ENCODE measurements at regions not wholly inside any gene's neighbourhood (a gene's known extent, or its start where the extent isn't known, plus 50 kb on each side); places are given as distances from the start of the nearest gene placed in this dataset.
A peak's percentile ranks its signal among the peaks of the same experiment; 100 is the strongest.
"Not testable (repeated sequence)": the region's sequence is repeated elsewhere in the genome, so short reads cannot be mapped to it uniquely, and the experiment has no call there.

DNA sequence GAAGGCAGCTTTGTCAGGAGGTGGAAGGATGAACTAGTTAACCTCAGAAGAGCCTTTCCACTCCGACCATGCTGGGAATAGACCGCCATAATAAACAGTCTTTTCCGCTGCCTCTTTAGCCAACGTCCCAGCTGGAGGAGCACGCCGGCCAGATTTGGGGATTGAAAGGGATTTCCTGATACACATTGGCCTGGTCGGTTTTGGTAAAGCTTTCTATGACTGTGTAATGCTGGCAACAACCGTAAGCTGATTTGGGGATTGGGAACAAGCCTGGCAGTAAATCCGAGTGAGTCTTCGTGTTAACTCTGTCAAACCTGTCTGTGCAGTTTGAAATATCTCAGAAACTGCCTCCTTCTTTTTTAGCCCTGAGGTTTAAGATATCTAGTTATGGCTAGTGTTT, 87.0 kb downstream of the DAD1 start:
- peak overlapping the region; percentile 85 for H3K4me3 Mint-ChIP-seq
- H3K4me1 Mint-ChIP-seq = peaks cover 34% of the 10 kb centered on the region
- H3K9me3 ChIP-seq (ENCODE audit: control insufficient read depth, low read length, poor library complexity, severe bottlenecking) = no peaks in the 10 kb centered on the region
- H3K27ac Mint-ChIP-seq = peak overlapping the region; percentile 100
- peaks cover 9% of the 10 kb centered on the region for H3K36me3 Mint-ChIP-seq (ENCODE audit: low read depth)
- DNase-seq (no peak), ATAC-seq (no peak)
- no peaks in the 10 kb centered on the region for H3K27me3 Mint-ChIP-seq

DNA sequence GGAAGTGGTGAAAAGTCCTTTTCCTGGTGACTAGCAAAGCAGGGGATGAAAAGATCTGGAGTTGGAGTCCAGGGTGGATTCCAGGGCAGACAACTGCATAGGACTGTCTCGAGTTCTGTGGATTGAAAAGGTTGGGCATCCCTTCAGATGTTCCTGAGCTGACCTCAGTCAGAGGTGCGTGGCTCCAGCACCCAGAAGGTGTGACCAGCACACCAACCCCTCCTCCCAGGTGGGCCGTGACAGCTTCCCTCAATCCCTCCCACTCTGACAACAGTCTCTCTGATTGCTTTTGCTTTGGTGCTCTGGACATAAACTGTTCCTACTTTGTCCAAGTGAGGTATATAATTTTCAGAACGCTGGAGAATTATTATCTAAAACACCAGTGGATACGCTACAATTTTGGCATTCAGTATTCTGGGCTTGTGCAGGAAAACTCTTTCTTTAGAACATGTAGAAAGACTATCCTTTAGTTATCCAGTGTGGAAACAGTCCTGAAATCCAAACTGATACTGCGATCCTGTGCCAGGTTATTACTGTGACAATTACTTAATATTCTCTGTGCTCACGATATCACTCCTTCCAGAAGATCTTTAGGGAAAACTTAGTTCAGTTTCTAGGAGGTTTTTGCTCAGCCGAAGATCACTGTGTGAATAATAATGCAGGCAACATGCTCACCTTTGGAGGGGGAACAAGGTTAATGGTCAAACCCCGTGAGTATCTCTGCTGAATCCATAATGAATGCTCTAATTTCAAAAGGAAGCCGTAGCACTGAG, 87.9 kb downstream of the DAD1 start:
- ATAC-seq (peak; percentile 14), DNase-seq (no peak)
- H3K36me3 Mint-ChIP-seq (ENCODE audit: low read depth) = peaks cover 6% of the 10 kb centered on the region
- H3K27me3 Mint-ChIP-seq = no peaks in the 10 kb centered on the region
- H3K4me3 Mint-ChIP-seq = peak overlapping the region; percentile 85
- peaks cover 26% of the 10 kb centered on the region for H3K4me1 Mint-ChIP-seq
- peak overlapping the region; percentile 100 for H3K27ac Mint-ChIP-seq
- H3K9me3 ChIP-seq (ENCODE audit: control insufficient read depth, low read length, poor library complexity, severe bottlenecking) = no peaks in the 10 kb centered on the region

DNA sequence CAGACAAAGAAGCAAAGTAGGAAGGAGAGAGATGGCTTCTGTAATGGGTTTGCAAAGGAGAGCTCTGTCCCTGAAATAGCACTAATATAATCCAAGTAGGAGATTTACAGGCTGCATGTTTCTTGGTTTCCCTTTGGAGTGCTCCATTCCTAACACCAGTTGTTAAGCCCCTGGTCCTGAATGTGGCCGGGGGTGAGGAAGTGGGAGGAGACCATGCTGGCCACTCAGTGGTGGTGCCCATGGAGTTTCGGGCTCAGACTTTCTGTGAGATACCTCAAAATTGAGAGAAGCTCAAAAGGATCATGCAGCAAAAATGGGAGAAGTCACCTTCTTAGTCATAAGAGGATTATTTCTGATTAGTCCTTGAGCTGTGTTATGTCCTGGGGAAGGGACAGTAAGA, 88.5 kb downstream of the DAD1 start:
- H3K36me3 Mint-ChIP-seq (ENCODE audit: low read depth) = peaks cover 4% of the 10 kb centered on the region
- no peak for DNase-seq
- no peaks in the 10 kb centered on the region for H3K9me3 ChIP-seq (ENCODE audit: control insufficient read depth, low read length, poor library complexity, severe bottlenecking)
- H3K4me3 Mint-ChIP-seq = peak overlapping the region; percentile 85
- H3K4me1 Mint-ChIP-seq = peaks cover 20% of the 10 kb centered on the region
- peak overlapping the region; percentile 100 for H3K27ac Mint-ChIP-seq
- no peaks in the 10 kb centered on the region for H3K27me3 Mint-ChIP-seq
- ATAC-seq = no peak

DNA sequence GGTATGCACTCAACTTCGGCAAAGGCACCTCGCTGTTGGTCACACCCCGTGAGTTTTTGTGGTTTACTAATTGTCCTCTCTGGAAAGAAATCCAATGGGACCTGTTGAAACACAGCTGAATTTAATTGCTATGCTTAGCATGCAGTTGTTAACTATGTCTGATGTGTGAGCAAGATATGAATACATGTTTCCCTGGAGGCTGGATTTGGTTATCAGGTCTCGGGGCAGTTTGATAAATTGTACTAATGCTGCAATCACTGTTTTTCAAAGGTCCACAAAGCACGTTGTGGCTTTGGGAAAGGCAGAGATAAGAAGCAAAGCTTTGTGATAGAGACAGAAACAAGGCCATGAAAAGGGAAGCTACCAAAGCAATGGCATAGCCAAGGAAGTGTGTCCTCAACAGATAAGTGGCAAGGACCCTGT, 91.3 kb downstream of the DAD1 start:
- H3K27ac Mint-ChIP-seq = peak overlapping the region; percentile 100
- H3K27me3 Mint-ChIP-seq = no peaks in the 10 kb centered on the region
- H3K9me3 ChIP-seq (ENCODE audit: control insufficient read depth, low read length, poor library complexity, severe bottlenecking) = no peaks in the 10 kb centered on the region
- ATAC-seq (no peak), DNase-seq (no peak)
- H3K4me3 Mint-ChIP-seq = peak overlapping the region; percentile 79
- peaks cover 12% of the 10 kb centered on the region for H3K4me1 Mint-ChIP-seq
- peaks cover 4% of the 10 kb centered on the region for H3K36me3 Mint-ChIP-seq (ENCODE audit: low read depth)

DNA sequence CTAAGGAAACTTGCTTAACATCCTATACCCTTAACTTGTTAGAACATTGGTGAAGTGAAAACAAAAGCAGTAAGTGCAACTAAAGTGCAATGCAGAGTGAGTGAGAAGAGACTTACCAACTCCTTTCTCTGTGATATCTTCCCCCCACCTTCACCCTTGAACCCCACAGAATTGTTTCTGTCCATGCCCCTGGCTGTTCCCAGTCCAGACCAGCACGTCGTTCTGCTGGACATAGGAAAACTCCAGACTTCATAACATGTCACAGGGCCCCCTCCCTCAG, 91.9 kb downstream of the DAD1 start:
- Mint-ChIP-seq H3K27me3 (no peaks in the 10 kb centered on the region), H3K4me1 (peaks cover 14% of the 10 kb centered on the region), H3K36me3 (ENCODE audit: low read depth) (peaks cover 4% of the 10 kb centered on the region), H3K4me3 (peak overlapping the region; percentile 79), H3K27ac (peak overlapping the region; percentile 100)
- H3K9me3 ChIP-seq (ENCODE audit: control insufficient read depth, low read length, poor library complexity, severe bottlenecking) = no peaks in the 10 kb centered on the region
- DNase-seq = no peak
- ATAC-seq = no peak

DNA sequence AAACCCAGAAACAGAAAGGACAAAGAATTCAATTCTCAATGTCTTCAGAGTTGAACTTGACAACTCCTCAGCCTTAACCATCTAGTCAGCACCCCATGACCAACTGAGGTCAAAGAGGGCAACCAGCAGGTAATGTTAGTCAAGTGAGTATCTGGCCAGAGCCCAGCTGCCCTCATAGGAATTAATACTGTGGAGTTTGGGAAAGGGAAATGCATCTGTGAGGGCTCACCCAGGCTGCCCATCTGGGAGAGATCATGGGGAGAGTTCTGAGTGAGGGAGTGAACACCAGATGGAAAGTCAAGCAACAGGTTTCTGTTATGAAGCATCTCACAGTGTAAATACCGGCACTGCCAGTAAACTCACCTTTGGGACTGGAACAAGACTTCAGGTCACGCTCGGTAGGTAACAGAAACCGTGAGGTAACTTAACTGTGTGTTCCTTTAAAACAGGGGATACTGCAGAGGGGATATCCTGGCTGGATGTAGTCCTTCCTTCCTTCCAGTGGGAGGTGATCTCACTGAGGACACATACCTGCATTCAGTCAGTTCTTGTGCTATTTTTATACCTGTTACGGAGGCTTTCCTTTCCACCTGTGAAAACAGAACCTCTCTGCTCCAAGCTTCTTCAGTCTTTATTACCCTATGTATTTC, 94.4 kb downstream of the DAD1 start:
- Mint-ChIP-seq H3K27me3 (no peaks in the 10 kb centered on the region), H3K36me3 (ENCODE audit: low read depth) (peaks cover 5% of the 10 kb centered on the region), H3K4me3 (peak overlapping the region; percentile 87), H3K4me1 (peaks cover 16% of the 10 kb centered on the region), H3K27ac (peak overlapping the region; percentile 100)
- DNase-seq (no peak), ATAC-seq (no peak)
- H3K9me3 ChIP-seq (ENCODE audit: control insufficient read depth, low read length, poor library complexity, severe bottlenecking) = no peaks in the 10 kb centered on the region

DNA sequence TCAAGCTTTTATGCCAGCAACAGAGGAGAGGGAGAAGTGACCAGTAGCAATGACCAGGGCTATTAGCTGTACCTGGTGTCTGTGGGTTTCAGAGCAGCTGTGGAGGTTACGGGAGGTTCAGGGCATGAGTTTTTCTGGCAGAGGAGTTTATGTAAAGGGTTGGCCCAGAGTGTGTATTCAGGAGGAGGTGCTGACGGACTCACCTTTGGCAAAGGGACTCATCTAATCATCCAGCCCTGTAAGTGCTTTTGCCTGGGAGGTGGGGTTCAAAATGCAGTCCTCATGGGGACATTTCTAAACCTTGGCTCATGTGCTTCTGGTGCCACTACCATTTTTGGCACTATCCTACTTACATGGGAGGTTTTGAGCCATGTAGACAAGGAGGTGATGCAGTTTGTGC, 95.3 kb downstream of the DAD1 start:
- peak overlapping the region; percentile 100 for H3K27ac Mint-ChIP-seq
- no peaks in the 10 kb centered on the region for H3K27me3 Mint-ChIP-seq
- no peaks in the 10 kb centered on the region for H3K9me3 ChIP-seq (ENCODE audit: control insufficient read depth, low read length, poor library complexity, severe bottlenecking)
- DNase-seq (no peak), ATAC-seq (no peak)
- peak overlapping the region; percentile 87 for H3K4me3 Mint-ChIP-seq
- H3K4me1 Mint-ChIP-seq = peaks cover 14% of the 10 kb centered on the region
- peaks cover 5% of the 10 kb centered on the region for H3K36me3 Mint-ChIP-seq (ENCODE audit: low read depth)

DNA sequence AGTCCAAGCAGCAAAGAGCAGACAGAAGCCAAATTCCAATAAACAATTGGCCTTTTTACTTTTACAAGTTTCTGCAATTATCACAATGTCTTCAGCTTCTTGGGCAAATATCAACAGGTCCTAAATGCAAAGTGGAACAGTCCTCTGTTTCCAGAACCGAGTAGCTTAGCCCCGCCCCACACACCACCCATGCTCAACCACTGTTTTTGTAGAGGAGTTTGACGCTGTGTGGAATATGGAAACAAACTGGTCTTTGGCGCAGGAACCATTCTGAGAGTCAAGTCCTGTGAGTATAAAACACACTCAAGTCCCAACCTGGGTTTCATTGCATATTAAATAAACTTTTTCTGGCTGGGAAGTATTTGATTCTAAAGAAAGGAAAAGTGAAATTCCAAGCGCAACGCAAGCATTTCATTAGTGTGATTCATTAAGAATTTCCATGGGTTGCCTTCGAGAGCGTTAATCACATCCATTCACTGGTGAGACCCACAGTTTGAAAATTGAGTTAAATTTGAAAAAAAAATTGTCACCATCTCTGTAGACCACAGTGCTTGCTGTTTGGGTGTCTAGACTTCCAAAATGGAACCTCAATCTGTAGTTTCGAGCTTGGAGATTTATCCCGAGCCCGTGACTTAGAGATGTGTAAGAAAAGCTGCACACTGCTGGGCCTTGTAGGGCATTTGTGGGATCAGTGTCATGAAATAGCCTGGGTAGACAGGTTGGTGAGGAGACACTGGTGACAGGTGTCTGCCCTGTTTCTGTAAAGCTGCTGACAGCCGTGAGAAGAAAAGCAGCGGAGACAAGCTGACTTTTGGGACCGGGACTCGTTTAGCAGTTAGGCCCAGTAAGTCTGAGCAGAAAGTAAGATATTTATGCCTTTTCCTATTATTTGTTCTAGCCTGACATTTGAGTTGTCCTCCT, 96.1 kb downstream of the DAD1 start:
- DNase-seq (no peak), ATAC-seq (peak; percentile 43)
- H3K4me1 Mint-ChIP-seq = peaks cover 14% of the 10 kb centered on the region
- no peaks in the 10 kb centered on the region for H3K9me3 ChIP-seq (ENCODE audit: control insufficient read depth, low read length, poor library complexity, severe bottlenecking)
- H3K4me3 Mint-ChIP-seq = peak overlapping the region; percentile 87
- H3K27ac Mint-ChIP-seq = peak overlapping the region; percentile 100
- no peaks in the 10 kb centered on the region for H3K27me3 Mint-ChIP-seq
- peaks cover 5% of the 10 kb centered on the region for H3K36me3 Mint-ChIP-seq (ENCODE audit: low read depth)

DNA sequence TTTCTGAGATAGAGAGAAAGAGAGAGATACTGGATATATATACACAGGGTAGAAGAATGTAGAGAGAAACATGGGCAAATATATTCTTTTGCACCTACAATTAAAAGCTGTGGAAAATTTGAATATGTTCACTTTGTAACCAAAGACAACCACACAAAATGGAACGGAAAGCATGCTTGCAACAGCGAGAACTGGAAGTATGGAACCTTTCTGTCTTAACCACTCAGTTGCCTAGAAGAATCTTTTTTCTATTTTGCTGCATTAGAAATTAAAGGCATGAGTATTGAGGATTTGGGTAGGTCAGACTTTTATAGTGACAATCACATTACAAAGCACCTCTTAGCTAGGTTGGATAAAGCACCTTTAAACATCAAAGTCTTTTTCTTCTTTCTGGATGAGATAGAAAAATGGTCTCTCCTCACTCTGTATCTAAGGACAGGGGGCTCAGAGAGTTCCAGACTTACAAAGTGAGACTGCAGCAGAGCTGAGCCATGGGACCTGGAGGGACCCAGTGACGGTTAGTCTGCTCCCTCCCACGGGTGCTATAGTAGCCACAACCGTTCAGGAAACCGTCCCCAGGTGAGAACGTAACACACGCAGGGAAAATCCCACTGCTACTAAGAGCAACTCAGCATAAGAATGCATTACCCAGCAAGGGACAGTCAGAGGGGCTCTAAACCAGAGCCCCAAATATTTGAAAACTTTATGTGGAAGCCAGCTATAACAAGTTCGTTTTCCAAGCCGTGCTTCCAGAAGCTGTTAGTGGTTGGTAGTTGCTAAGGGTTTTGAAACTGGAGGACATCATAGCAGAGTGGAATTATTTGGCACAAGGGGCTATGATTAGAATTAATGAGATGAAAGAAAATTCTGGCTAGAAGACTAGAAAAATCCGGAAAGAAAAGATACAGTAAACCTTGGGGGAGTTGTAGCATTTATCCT, 97.1 kb downstream of the DAD1 start:
- Mint-ChIP-seq H3K4me1 (peaks cover 11% of the 10 kb centered on the region), H3K27me3 (no peaks in the 10 kb centered on the region), H3K27ac (peak overlapping the region; percentile 100), H3K4me3 (peak overlapping the region; percentile 87), H3K36me3 (ENCODE audit: low read depth) (peaks cover 5% of the 10 kb centered on the region)
- DNase-seq (peak in 1 of 3 donors; percentile 23), ATAC-seq (peak; percentile 78)
- no peaks in the 10 kb centered on the region for H3K9me3 ChIP-seq (ENCODE audit: control insufficient read depth, low read length, poor library complexity, severe bottlenecking)

DNA sequence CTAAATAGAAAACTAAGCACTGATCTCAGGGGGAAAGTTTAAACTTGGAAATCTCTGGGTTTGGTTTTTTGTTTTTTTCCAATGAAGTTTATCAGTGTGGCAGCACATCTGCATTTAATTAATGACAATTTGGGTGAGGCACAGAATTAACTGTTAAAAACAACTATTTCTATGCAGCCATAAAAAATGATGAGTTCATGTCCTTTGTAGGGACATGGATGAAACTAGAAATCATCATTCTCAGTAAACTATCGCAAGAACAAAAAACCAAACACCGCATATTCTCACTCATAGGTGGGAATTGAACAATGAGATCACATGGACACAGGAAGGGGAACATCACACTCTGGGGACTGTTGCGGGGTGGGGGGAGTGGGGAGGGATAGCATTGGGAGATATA, 98.0 kb downstream of the DAD1 start:
- H3K36me3 Mint-ChIP-seq (ENCODE audit: low read depth); H3K27me3 Mint-ChIP-seq; ATAC-seq; H3K9me3 ChIP-seq (ENCODE audit: control insufficient read depth, low read length, poor library complexity, severe bottlenecking); DNase-seq: not testable (repeated sequence)
- peaks cover 11% of the 10 kb centered on the region for H3K4me1 Mint-ChIP-seq
- peak overlapping the region; percentile 86 for H3K4me3 Mint-ChIP-seq
- H3K27ac Mint-ChIP-seq = peak overlapping the region; percentile 100

DNA sequence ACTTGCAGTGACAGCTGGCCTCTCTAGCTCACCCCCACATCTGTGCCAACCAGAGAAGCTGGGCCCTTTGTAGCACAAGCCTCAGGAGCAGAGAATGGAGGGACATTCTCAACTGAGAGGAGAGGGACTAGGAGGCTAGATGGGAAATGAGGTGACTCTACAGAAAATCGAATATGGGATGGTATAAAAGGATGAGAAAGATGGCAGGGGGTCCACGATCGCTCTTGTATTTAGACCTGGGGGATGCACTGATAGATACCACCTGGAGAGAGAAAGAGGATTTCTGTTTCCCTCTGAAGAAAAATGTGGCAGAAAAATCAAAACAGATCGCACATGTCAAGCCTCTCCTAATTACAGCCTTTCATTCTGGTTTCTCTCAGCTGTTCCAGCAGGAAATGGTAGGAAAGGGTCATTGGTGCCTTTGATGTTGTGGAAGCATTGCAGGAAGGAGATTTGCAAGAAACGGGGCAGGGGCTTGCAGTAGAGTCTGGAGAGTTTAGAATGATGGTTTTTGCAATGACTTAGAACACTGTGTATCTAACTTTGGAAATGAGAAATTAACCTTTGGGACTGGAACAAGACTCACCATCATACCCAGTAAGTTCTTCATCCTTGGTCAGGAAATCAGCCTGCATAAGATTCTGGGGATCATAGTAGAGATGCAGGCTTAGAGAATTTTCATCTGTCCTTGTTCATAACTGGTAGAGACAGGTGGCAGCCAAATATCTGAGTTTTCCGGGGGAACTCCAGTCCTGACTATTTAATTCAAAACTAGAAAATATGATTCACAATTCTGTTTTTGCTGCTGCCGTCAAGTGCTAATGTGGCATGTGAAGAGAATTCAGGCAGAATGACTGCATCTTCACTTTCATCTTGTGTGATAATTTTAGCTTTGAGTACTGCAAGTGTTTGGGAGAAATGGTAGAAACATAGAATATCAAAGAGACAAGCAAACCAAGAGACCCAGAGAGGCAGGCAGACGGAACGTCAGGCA, 98.8 kb downstream of the DAD1 start:
- H3K4me1 Mint-ChIP-seq = peaks cover 11% of the 10 kb centered on the region
- DNase-seq = no peak

DNA sequence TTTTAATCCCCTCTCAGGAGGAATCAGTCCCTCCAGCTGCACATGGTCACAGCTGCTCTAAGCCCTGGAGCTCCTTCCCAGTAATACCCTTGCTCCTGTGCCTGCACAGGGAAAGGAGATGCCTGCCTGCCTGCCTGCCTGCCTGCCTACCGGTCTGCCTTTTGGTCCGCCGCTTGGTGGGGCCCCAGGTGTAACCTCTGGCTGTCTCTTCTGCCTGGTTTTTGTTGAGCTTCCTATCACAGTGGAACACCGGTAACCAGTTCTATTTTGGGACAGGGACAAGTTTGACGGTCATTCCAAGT, 99.8 kb downstream of the DAD1 start:
- H3K27ac Mint-ChIP-seq = peak overlapping the region; percentile 100
- H3K9me3 ChIP-seq (ENCODE audit: control insufficient read depth, low read length, poor library complexity, severe bottlenecking) = no peaks in the 10 kb centered on the region
- peaks cover 5% of the 10 kb centered on the region for H3K36me3 Mint-ChIP-seq (ENCODE audit: low read depth)
- peak overlapping the region; percentile 86 for H3K4me3 Mint-ChIP-seq
- DNase-seq (no peak), ATAC-seq (no peak)
- H3K27me3 Mint-ChIP-seq = no peaks in the 10 kb centered on the region
- peaks cover 11% of the 10 kb centered on the region for H3K4me1 Mint-ChIP-seq

More for the DNA sequence above, 98.8 kb downstream of the DAD1 start:
- H3K36me3 Mint-ChIP-seq (ENCODE audit: low read depth) = peaks cover 5% of the 10 kb centered on the region
- peak overlapping the region; percentile 100 for H3K27ac Mint-ChIP-seq
- no peaks in the 10 kb centered on the region for H3K9me3 ChIP-seq (ENCODE audit: control insufficient read depth, low read length, poor library complexity, severe bottlenecking)
- peak overlapping the region; percentile 86 for H3K4me3 Mint-ChIP-seq
- no peaks in the 10 kb centered on the region for H3K27me3 Mint-ChIP-seq
- ATAC-seq = no peak

Data from T-helper 17 cell (primary cell).